ENCODE measurements at regions not wholly inside any gene's neighbourhood (a gene's known extent, or its start where the extent isn't known, plus 50 kb on each side); places are given as distances from the start of the nearest gene placed in this dataset.

GRCh38 chr5:24376616-24377015 lies 268.2 kb downstream of the CDH10 start:
- H3K36me3 Mint-ChIP-seq = no peaks in the 10 kb centered on the region
- POLR2A ChIA-PET = no interaction called here
- Histone ChIP-seq H3K4me3 (ENCODE audit: low read length) (no peak overlapping the region), H3K36me3 (ENCODE audit: insufficient read depth, low read length) (no peaks in the 10 kb centered on the region), H3K4me1 (ENCODE audit: insufficient read depth, low read length) (no peaks in the 10 kb centered on the region), H3K27me3 (ENCODE audit: insufficient read depth, low read length, poor library complexity, severe bottlenecking) (no peaks in the 10 kb centered on the region), H3K9me3 (ENCODE audit: low read length) (no peaks in the 10 kb centered on the region), H3K27ac (ENCODE audit: low read depth, low read length) (no peak overlapping the region)
- no peak overlapping the region for H3K4me3 Mint-ChIP-seq
- CTCF ChIA-PET = no interaction called here
- peaks cover 0 to 13% (median 5%) of the 10 kb centered on the region in 5 donors for H3K9me3 Mint-ChIP-seq
- H3K27me3 Mint-ChIP-seq = no peaks in the 10 kb centered on the region
- H3K4me1 Mint-ChIP-seq = no peaks in the 10 kb centered on the region
- DNase-seq = no peak
- no peak overlapping the region for H3K27ac Mint-ChIP-seq

GRCh38 chr5:24381861-24382489 lies 262.8 kb downstream of the CDH10 start:
- CTCF ChIA-PET = no interaction called here
- Mint-ChIP-seq H3K27ac (no peak overlapping the region), H3K9me3 (peaks cover 1 to 13% (median 8%) of the 10 kb centered on the region in 5 donors), H3K27me3 (peaks cover 0 to 2% of the 10 kb centered on the region in 2 donors), H3K4me3 (no peak overlapping the region), H3K36me3 (no peaks in the 10 kb centered on the region), H3K4me1 (no peaks in the 10 kb centered on the region)
- Histone ChIP-seq H3K27me3 (ENCODE audit: insufficient read depth, low read length, poor library complexity, severe bottlenecking) (no peaks in the 10 kb centered on the region), H3K36me3 (ENCODE audit: insufficient read depth, low read length) (no peaks in the 10 kb centered on the region), H3K4me1 (ENCODE audit: insufficient read depth, low read length) (no peaks in the 10 kb centered on the region), H3K4me3 (ENCODE audit: low read length) (no peak overlapping the region), H3K27ac (ENCODE audit: low read depth, low read length) (no peak overlapping the region), H3K9me3 (ENCODE audit: low read length) (no peaks in the 10 kb centered on the region)
- DNase-seq = no peak
- POLR2A ChIA-PET = no interaction called here

DNA sequence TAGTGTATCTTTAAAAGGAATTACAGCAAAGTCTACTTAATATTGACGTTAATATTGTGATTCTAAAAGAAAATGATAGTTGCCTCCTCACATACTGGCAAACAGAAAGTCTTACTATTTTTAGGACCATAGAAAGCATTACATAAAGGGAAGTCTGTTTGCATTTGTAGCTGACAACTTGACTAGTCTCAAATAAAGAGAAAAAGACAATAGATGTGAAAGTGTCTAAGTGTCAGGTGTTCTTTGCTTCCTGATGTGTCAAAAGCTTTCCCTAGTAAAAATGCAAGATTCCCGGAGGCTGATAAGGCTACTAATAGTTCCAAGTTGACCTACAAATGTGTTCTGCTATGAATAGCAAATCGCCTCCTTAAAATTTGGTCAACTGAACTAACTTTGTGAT lies 259.7 kb downstream of the CDH10 start:
- H3K27ac ChIP-seq (ENCODE audit: low read depth, low read length) = no peak overlapping the region
- no peaks in the 10 kb centered on the region for H3K27me3 ChIP-seq (ENCODE audit: insufficient read depth, low read length, poor library complexity, severe bottlenecking)
- H3K27me3 Mint-ChIP-seq = peaks cover 0 to 2% of the 10 kb centered on the region in 2 donors
- no peaks in the 10 kb centered on the region for H3K4me1 ChIP-seq (ENCODE audit: insufficient read depth, low read length)
- peaks cover 5 to 25% (median 14%) of the 10 kb centered on the region in 5 donors for H3K9me3 Mint-ChIP-seq
- ChIA-PET CTCF (no interaction called here), POLR2A (no interaction called here)
- H3K4me1 Mint-ChIP-seq = no peaks in the 10 kb centered on the region
- H3K9me3 ChIP-seq (ENCODE audit: low read length) = no peaks in the 10 kb centered on the region
- H3K36me3 Mint-ChIP-seq = no peaks in the 10 kb centered on the region
- H3K4me3 Mint-ChIP-seq = no peak overlapping the region
- no peak overlapping the region for H3K4me3 ChIP-seq (ENCODE audit: low read length)
- no peaks in the 10 kb centered on the region for H3K36me3 ChIP-seq (ENCODE audit: insufficient read depth, low read length)
- DNase-seq = no peak
- no peak overlapping the region for H3K27ac Mint-ChIP-seq

DNA sequence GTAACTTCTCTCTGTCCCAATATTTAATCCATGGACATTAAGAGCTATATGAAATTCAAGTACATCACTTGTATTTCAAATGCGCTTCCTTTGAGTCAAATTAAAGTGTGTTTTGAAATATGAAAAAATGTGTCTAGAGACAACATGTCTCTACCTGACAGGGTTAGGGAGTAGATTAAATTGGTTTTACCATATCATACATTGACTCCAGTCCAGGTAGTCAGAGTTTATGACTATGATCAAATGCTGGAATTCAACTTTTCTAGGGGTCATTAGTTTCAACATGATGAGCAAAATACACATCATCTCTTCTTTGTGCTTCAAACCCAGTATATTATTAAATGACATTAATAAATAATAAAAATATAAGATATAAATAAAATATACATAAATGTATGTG lies 259.2 kb downstream of the CDH10 start:
- Mint-ChIP-seq H3K9me3 (peaks cover 3 to 25% (median 14%) of the 10 kb centered on the region in 5 donors), H3K27ac (no peak overlapping the region), H3K4me1 (no peaks in the 10 kb centered on the region), H3K36me3 (no peaks in the 10 kb centered on the region), H3K4me3 (no peak overlapping the region), H3K27me3 (peaks cover 0 to 2% of the 10 kb centered on the region in 2 donors)
- CTCF ChIA-PET = no interaction called here
- no peaks in the 10 kb centered on the region for H3K9me3 ChIP-seq (ENCODE audit: low read length)
- H3K4me3 ChIP-seq (ENCODE audit: low read length) = no peak overlapping the region
- DNase-seq = no peak
- no peaks in the 10 kb centered on the region for H3K4me1 ChIP-seq (ENCODE audit: insufficient read depth, low read length)
- H3K27me3 ChIP-seq (ENCODE audit: insufficient read depth, low read length, poor library complexity, severe bottlenecking) = no peaks in the 10 kb centered on the region
- POLR2A ChIA-PET = no interaction called here
- H3K27ac ChIP-seq (ENCODE audit: low read depth, low read length) = no peak overlapping the region
- no peaks in the 10 kb centered on the region for H3K36me3 ChIP-seq (ENCODE audit: insufficient read depth, low read length)

- Histone ChIP-seq H3K27me3 (ENCODE audit: insufficient read depth, low read length, poor library complexity, severe bottlenecking) (no peaks in the 10 kb centered on the region), H3K4me1 (ENCODE audit: insufficient read depth, low read length) (no peaks in the 10 kb centered on the region), H3K4me3 (ENCODE audit: low read length) (no peak overlapping the region), H3K27ac (ENCODE audit: low read depth, low read length) (no peak overlapping the region), H3K36me3 (ENCODE audit: insufficient read depth, low read length) (no peaks in the 10 kb centered on the region), H3K9me3 (ENCODE audit: low read length) (no peaks in the 10 kb centered on the region)
- Mint-ChIP-seq H3K9me3 (peaks cover 4 to 31% (median 14%) of the 10 kb centered on the region in 5 donors), H3K36me3 (no peaks in the 10 kb centered on the region), H3K27ac (no peak overlapping the region), H3K4me1 (no peaks in the 10 kb centered on the region), H3K4me3 (no peak overlapping the region), H3K27me3 (peaks cover 0 to 2% of the 10 kb centered on the region in 2 donors)
- CTCF ChIA-PET = no interaction called here
- DNase-seq = no peak
- POLR2A ChIA-PET = no interaction called here
Measured at GRCh38 chr5:24388448-24388847, 256.3 kb downstream of the CDH10 start.

GRCh38 chr5:24389968-24390367 lies 254.8 kb downstream of the CDH10 start:
- H3K36me3 Mint-ChIP-seq = no peaks in the 10 kb centered on the region
- H3K4me3 ChIP-seq (ENCODE audit: low read length) = no peak overlapping the region
- ChIA-PET POLR2A (no interaction called here), CTCF (no interaction called here)
- H3K9me3 Mint-ChIP-seq = peaks cover 2 to 41% (median 11%) of the 10 kb centered on the region in 5 donors
- H3K27ac Mint-ChIP-seq = no peak overlapping the region
- H3K36me3 ChIP-seq (ENCODE audit: insufficient read depth, low read length) = no peaks in the 10 kb centered on the region
- H3K9me3 ChIP-seq (ENCODE audit: low read length) = no peaks in the 10 kb centered on the region
- H3K27me3 Mint-ChIP-seq = no peaks in the 10 kb centered on the region
- H3K4me3 Mint-ChIP-seq = no peak overlapping the region
- no peaks in the 10 kb centered on the region for H3K4me1 ChIP-seq (ENCODE audit: insufficient read depth, low read length)
- H3K27ac ChIP-seq (ENCODE audit: low read depth, low read length) = no peak overlapping the region
- no peaks in the 10 kb centered on the region for H3K27me3 ChIP-seq (ENCODE audit: insufficient read depth, low read length, poor library complexity, severe bottlenecking)
- DNase-seq = no peak
- H3K4me1 Mint-ChIP-seq = no peaks in the 10 kb centered on the region

- no peak for DNase-seq
- POLR2A ChIA-PET = no interaction called here
- Mint-ChIP-seq H3K36me3 (no peaks in the 10 kb centered on the region), H3K27ac (peak overlapping the region in 1 of 8 donors; percentile 64), H3K4me3 (no peak overlapping the region), H3K4me1 (no peaks in the 10 kb centered on the region), H3K27me3 (no peaks in the 10 kb centered on the region), H3K9me3 (peaks cover 3 to 41% (median 6%) of the 10 kb centered on the region in 5 donors)
- Histone ChIP-seq H3K27me3 (ENCODE audit: insufficient read depth, low read length, poor library complexity, severe bottlenecking) (no peaks in the 10 kb centered on the region), H3K27ac (ENCODE audit: low read depth, low read length) (no peak overlapping the region), H3K36me3 (ENCODE audit: insufficient read depth, low read length) (no peaks in the 10 kb centered on the region), H3K9me3 (ENCODE audit: low read length) (no peaks in the 10 kb centered on the region), H3K4me3 (ENCODE audit: low read length) (no peak overlapping the region), H3K4me1 (ENCODE audit: insufficient read depth, low read length) (no peaks in the 10 kb centered on the region)
- CTCF ChIA-PET = no interaction called here
Measured at GRCh38 chr5:24391816-24392215, 253.0 kb downstream of the CDH10 start.

GRCh38 chr5:24397601-24398000 lies 247.2 kb downstream of the CDH10 start:
- no peaks in the 10 kb centered on the region for H3K36me3 ChIP-seq (ENCODE audit: insufficient read depth, low read length)
- POLR2A ChIA-PET = no interaction called here

GRCh38 chr5:24401773-24402172 lies 243.0 kb downstream of the CDH10 start:
- ChIA-PET CTCF (no interaction called here), POLR2A (no interaction called here)
- no peak for DNase-seq
- Histone ChIP-seq H3K36me3 (ENCODE audit: insufficient read depth, low read length) (no peaks in the 10 kb centered on the region), H3K9me3 (ENCODE audit: low read length) (no peaks in the 10 kb centered on the region), H3K4me3 (ENCODE audit: low read length) (no peak overlapping the region), H3K4me1 (ENCODE audit: insufficient read depth, low read length) (no peaks in the 10 kb centered on the region), H3K27ac (ENCODE audit: low read depth, low read length) (no peak overlapping the region), H3K27me3 (ENCODE audit: insufficient read depth, low read length, poor library complexity, severe bottlenecking) (no peaks in the 10 kb centered on the region)
- H3K4me3 Mint-ChIP-seq = no peak overlapping the region
- H3K27me3 Mint-ChIP-seq = no peaks in the 10 kb centered on the region
- H3K36me3 Mint-ChIP-seq = no peaks in the 10 kb centered on the region
- H3K27ac Mint-ChIP-seq = no peak overlapping the region
- no peaks in the 10 kb centered on the region for H3K4me1 Mint-ChIP-seq
- peaks cover 7 to 34% (median 14%) of the 10 kb centered on the region in 5 donors for H3K9me3 Mint-ChIP-seq

More at GRCh38 chr5:24397601-24398000, 247.2 kb downstream of the CDH10 start:
- Mint-ChIP-seq H3K27me3 (no peaks in the 10 kb centered on the region), H3K4me1 (no peaks in the 10 kb centered on the region), H3K4me3 (no peak overlapping the region), H3K9me3 (peaks cover 9 to 39% (median 16%) of the 10 kb centered on the region in 5 donors), H3K36me3 (no peaks in the 10 kb centered on the region), H3K27ac (no peak overlapping the region)
- no peak for DNase-seq
- CTCF ChIA-PET = no interaction called here
- H3K27ac ChIP-seq (ENCODE audit: low read depth, low read length) = no peak overlapping the region
- no peak overlapping the region for H3K4me3 ChIP-seq (ENCODE audit: low read length)
- H3K4me1 ChIP-seq (ENCODE audit: insufficient read depth, low read length) = no peaks in the 10 kb centered on the region
- H3K9me3 ChIP-seq (ENCODE audit: low read length) = no peaks in the 10 kb centered on the region
- no peaks in the 10 kb centered on the region for H3K27me3 ChIP-seq (ENCODE audit: insufficient read depth, low read length, poor library complexity, severe bottlenecking)

All from CD8-positive, alpha-beta memory T cell (primary cell).